GM12878 (cell line): ENCODE measurements at regions not wholly inside any gene's neighbourhood (a gene's known extent, or its start where the extent isn't known, plus 50 kb on each side); places are given as distances from the start of the nearest gene placed in this dataset.

Source experiments
- ATAC-seq: fragments of 200-7000 bp; cut with Tn5 transposase; 3 replicates; pipeline ENCODE4 v1.9.1; 2020; ENCODE audit warnings: mild to moderate bottlenecking, moderate library complexity
- BruUV-seq: library from RNA; stranded (reverse); fragments of 400-500 nt; replicated peaks from 2 replicates; lab custom pipeline; 2021; lab: Mats Ljungman, UMichigan
- CTCF ChIA-PET: fragments of 300-600 bp; sonication (Branson Sonifier 250); formaldehyde crosslinking; extraction: SDS; loops from one replicate; lab custom pipeline; 2021; ENCODE audit warnings: inconsistent platforms; lab: Yijun Ruan, JAX
- POLR2A ChIA-PET: fragments of 350-600 bp; formaldehyde crosslinking; extraction: SDS; loops from one replicate; lab custom pipeline; 2021; ENCODE audit warnings: inconsistent platforms; lab: Charles Lee
- RAD21 ChIA-PET: fragments of 300-600 bp; sonication (Branson Sonifier 250); formaldehyde crosslinking; loops from one replicate; lab custom pipeline; 2023; ENCODE audit warnings: antibody characterized with exemption; ENCODE audit not compliant: unreplicated experiment; lab: Charles Lee
- SMC1A ChIA-PET: fragments of 300-600 bp; sonication (Branson Sonifier 250); formaldehyde crosslinking; loops from one replicate; lab custom pipeline; 2023; ENCODE audit not compliant: unreplicated experiment, uncharacterized antibody; lab: Charles Lee
- DNase-seq: peaks from one replicate; pipeline ENCODE4 v3.0.0-alpha.2; 2011; ENCODE audit warnings: low read depth, low spot score
- FAIRE-seq: peaks from 3 replicates; lab custom pipeline; 2011; peaks lifted over from hg19 to GRCh38; lab: Jason Lieb, UNC
- H2AFZ ChIP-seq: 2 replicates; pipeline ENCODE4 v1.6.0; 2011; ENCODE audit warnings: low read depth, low read length, control low read depth; ENCODE audit not compliant: control insufficient read depth
- H3K27ac ChIP-seq: 2 replicates; pipeline ENCODE4 v1.5.1; 2011; ENCODE audit warnings: control low read depth; ENCODE audit not compliant: control insufficient read depth, insufficient read depth
- H3K27me3 ChIP-seq, 2 experiments: replicated peaks in 1 of 2; 2 replicates each; pipeline versions ENCODE4 v1.6.0 to v1.6.1; 2011; ENCODE audit warnings: low read length in 1 of 2; ENCODE audit not compliant: control insufficient read depth in 2 of 2, insufficient read depth in 2 of 2
- H3K36me3 ChIP-seq, 2 experiments: 2 replicates each; pipeline ENCODE4 v1.5.1; 2011; ENCODE audit warnings: low read length in 1 of 2; ENCODE audit not compliant: control insufficient read depth in 2 of 2, insufficient read depth in 2 of 2
- H3K4me1 ChIP-seq: 2 replicates; pipeline ENCODE4 v1.6.1; 2011; ENCODE audit warnings: mild to moderate bottlenecking, low read length, moderate library complexity, mixed read lengths; ENCODE audit not compliant: control insufficient read depth, insufficient read depth
- H3K4me2 ChIP-seq: 2 replicates; pipeline ENCODE4 v1.6.0; 2011; ENCODE audit warnings: control low read depth; ENCODE audit not compliant: control insufficient read depth, insufficient read depth
- H3K4me3 ChIP-seq: fragments of 200-600 bp; sonication (generic); 2 replicates; pipeline ENCODE4 v1.5.1; 2016
- H3K79me2 ChIP-seq: 2 replicates; pipeline ENCODE4 v1.6.0; 2011; ENCODE audit warnings: low read length; ENCODE audit not compliant: control insufficient read depth, insufficient read depth
- H3K9ac ChIP-seq: 2 replicates; pipeline ENCODE4 v1.8.0; 2011; ENCODE audit warnings: low read length, control low read depth, mixed read lengths; ENCODE audit not compliant: control insufficient read depth, insufficient read depth
- H3K9me3 ChIP-seq: replicated peaks from 3 replicates; pipeline ENCODE4 v1.5.1; 2011; ENCODE audit warnings: mild to moderate bottlenecking, low read length; ENCODE audit not compliant: control insufficient read depth, insufficient read depth
- H4K20me1 ChIP-seq: 2 replicates; pipeline ENCODE4 v1.6.0; 2011; ENCODE audit not compliant: control insufficient read depth, insufficient read depth
- ASH2L ChIP-seq: fragments of 300-600, 200-600 bp; sonication (generic); IDR thresholded peaks from 2 replicates; pipeline ENCODE4 v1.6.1; 2017; ENCODE audit warnings: low read depth, mild to moderate bottlenecking, borderline replicate concordance
- ATF2 ChIP-seq: IDR thresholded peaks from 2 replicates; pipeline ENCODE4 v1.6.1; 2012; ENCODE audit warnings: low read length, inconsistent platforms
- CBFB ChIP-seq: IDR thresholded peaks from 2 replicates; pipeline ENCODE4 v1.6.1; 2016; ENCODE audit warnings: antibody characterized with exemption, low read depth
- EED ChIP-seq: sonication (generic); IDR thresholded peaks from 2 replicates; pipeline ENCODE4 v1.6.1; 2016; ENCODE audit warnings: antibody characterized with exemption, low read depth
- EGR1 ChIP-seq, 2 experiments: IDR thresholded peaks; 1 replicate in 1 of 2; 2 replicates in 1 of 2; pipeline ENCODE4 v1.6.1; 2011 to 2012; ENCODE audit warnings: low read depth in 2 of 2, low read length in 2 of 2, borderline replicate concordance in 1 of 2, mild to moderate bottlenecking in 1 of 2, moderate library complexity in 1 of 2
- FOXM1 ChIP-seq: IDR thresholded peaks from 2 replicates; pipeline ENCODE4 v1.6.1; 2012; ENCODE audit warnings: low read depth, mild to moderate bottlenecking, inconsistent platforms, low read length, moderate library complexity
- GATAD2B ChIP-seq: fragments of 450-650 bp; conservative IDR thresholded peaks from 2 replicates; pipeline ENCODE4 v1.6.1; 2017; ENCODE audit warnings: low read depth, mild to moderate bottlenecking, moderate library complexity
- IKZF1 ChIP-seq: fragments of 450-650 bp; conservative IDR thresholded peaks from 2 replicates; pipeline ENCODE4 v1.6.1; 2017; ENCODE audit warnings: antibody characterized with exemption, mild to moderate bottlenecking
- IRF4 ChIP-seq: IDR thresholded peaks from 2 replicates; pipeline ENCODE4 v1.6.1; 2011; ENCODE audit warnings: low read depth, low read length
- JUND ChIP-seq: IDR thresholded peaks from 2 replicates; pipeline ENCODE4 v1.6.1; 2012; ENCODE audit warnings: low read depth, mild to moderate bottlenecking, low read length, improper control_type of control experiment, moderate library complexity
- MYB ChIP-seq: fragments of 150-350 bp; IDR thresholded peaks from 2 replicates; pipeline ENCODE4 v1.6.1; 2014; ENCODE audit warnings: mild to moderate bottlenecking, low read depth, low read length, borderline replicate concordance
- NR2C1 ChIP-seq: fragments of 450-650 bp; IDR thresholded peaks from 2 replicates; pipeline ENCODE4 v1.6.1; 2017; ENCODE audit warnings: antibody characterized with exemption, mild to moderate bottlenecking, moderate library complexity
- NRF1 ChIP-seq: conservative IDR thresholded peaks from 2 replicates; pipeline ENCODE4 v1.6.1; 2011; ENCODE audit warnings: mild to moderate bottlenecking, low read depth, low read length, improper control_type of control experiment
- RB1 ChIP-seq: fragments of 450-650 bp; formaldehyde crosslinking; IDR thresholded peaks from 2 replicates; pipeline ENCODE4 v1.6.1; 2017; ENCODE audit warnings: mild to moderate bottlenecking, borderline replicate concordance
- RBBP5 ChIP-seq: fragments of 200-600 bp; sonication (generic); conservative IDR thresholded peaks from 2 replicates; pipeline ENCODE4 v1.6.1; 2016
- RUNX3 ChIP-seq: IDR thresholded peaks from 2 replicates; pipeline ENCODE4 v1.6.1; 2012; ENCODE audit warnings: low read length, inconsistent platforms
- SREBF1 ChIP-seq: IDR thresholded peaks from 2 replicates; pipeline ENCODE4 v1.6.1; 2012; ENCODE audit warnings: mild to moderate bottlenecking, low read length
- TAF1 ChIP-seq: IDR thresholded peaks from 2 replicates; pipeline ENCODE4 v1.6.1; 2011; ENCODE audit warnings: mild to moderate bottlenecking, low read depth, low read length, borderline replicate concordance
- TCF3 ChIP-seq: IDR thresholded peaks from 2 replicates; pipeline ENCODE4 v1.6.1; 2012; ENCODE audit warnings: low read depth, mild to moderate bottlenecking, low read length, borderline replicate concordance; ENCODE audit not compliant: insufficient read depth
- ZBED1 ChIP-seq: IDR thresholded peaks from 2 replicates; pipeline ENCODE4 v1.6.1; 2016; ENCODE audit warnings: borderline replicate concordance
- in situ Hi-C: fragments of 300-500 bp; cut with MboI; formaldehyde crosslinking; loops from 9 replicates; pipeline ENCODE4 v1.14.3; 2018; ENCODE audit warnings: mixed read lengths
- intact Hi-C: fragments of 100-400 bp; cut with micrococcal nuclease; formaldehyde crosslinking; loops from one replicate; pipeline ENCODE4 v1.14.2; 2022; ENCODE audit not compliant: unreplicated experiment

- Histone ChIP-seq H3K4me2 (no peak overlapping the region), H3K4me1 (no peaks in the 10 kb centered on the region), H2AFZ (no peak overlapping the region), H3K27me3 (no peaks in the 10 kb centered on the region), H3K9me3 (no peaks in the 10 kb centered on the region), H3K27ac (no peak overlapping the region), H4K20me1 (no peaks in the 10 kb centered on the region), H3K79me2 (no peaks in the 10 kb centered on the region), H3K4me3 (no peak overlapping the region), H3K9ac (no peak overlapping the region), H3K36me3 (no peaks in the 10 kb centered on the region)
- BruUV-seq, result no TSS peak
- no peak for DNase-seq
- SMC1A ChIA-PET, result interaction anchor here (1.1 to 1.8 kb wide), 2 partner anchors 13 to 21 kb away, joined by 4 to 7 read pairs; no protein-coding TSS in a partner anchor
- peak; percentile 83 for ATAC-seq
- CTCF ChIA-PET, result interaction anchor here (0.7 to 0.9 kb wide), 2 partner anchors 22 to 98 kb away, joined by 3 read pairs; no protein-coding TSS in a partner anchor
- intact Hi-C loops (no loop called here), in situ Hi-C loops (no loop called here)
- POLR2A ChIA-PET, result no interaction called here
- no peak for FAIRE-seq
- TF ChIP-seq IRF4 (no peak), MYB (no peak), RUNX3 (no peak)
- RAD21 ChIA-PET, result no interaction called here
Measured at GRCh38 chr13:22861958-22862466, 318.8 kb upstream of the SGCG start.

DNA sequence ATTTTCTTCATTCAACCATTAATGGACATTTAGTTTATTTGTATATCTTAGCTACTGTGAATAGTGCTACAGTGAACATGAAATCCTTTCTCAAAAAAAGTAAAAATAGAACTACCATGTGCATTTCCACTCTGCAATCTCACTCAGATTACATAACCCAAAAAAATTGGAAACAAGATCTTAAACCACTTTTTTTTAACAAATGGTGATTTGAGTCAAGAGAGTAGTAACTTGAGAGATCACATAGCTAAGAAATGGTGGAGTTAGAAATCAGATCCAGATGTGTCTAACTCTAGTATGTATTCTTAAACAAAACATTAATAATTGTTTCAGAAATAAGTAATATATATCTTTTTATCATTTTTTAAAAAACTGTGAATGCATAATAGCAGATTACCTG lies 318.3 kb upstream of the SGCG start:
- Histone ChIP-seq H3K4me2 (no peak overlapping the region), H3K27me3 (no peaks in the 10 kb centered on the region), H3K4me1 (no peaks in the 10 kb centered on the region), H4K20me1 (no peaks in the 10 kb centered on the region), H3K36me3 (no peaks in the 10 kb centered on the region), H3K4me3 (no peak overlapping the region), H2AFZ (no peak overlapping the region), H3K27ac (no peak overlapping the region), H3K9ac (no peak overlapping the region), H3K9me3 (no peaks in the 10 kb centered on the region), H3K79me2 (no peaks in the 10 kb centered on the region)
- RAD21 ChIA-PET, result no interaction called here
- ATAC-seq (no peak), FAIRE-seq (no peak), DNase-seq (no peak)
- in situ Hi-C loops, result no loop called here
- no TSS peak for BruUV-seq
- intact Hi-C loops, result no loop called here
- SMC1A ChIA-PET, result interaction anchor here (1.1 to 1.8 kb wide), 2 partner anchors 14 to 20 kb away, joined by 4 to 7 read pairs; no protein-coding TSS in a partner anchor
- CTCF ChIA-PET, result interaction anchor here (0.7 kb wide), 1 partner anchor 98 kb away, joined by 3 read pairs; no protein-coding TSS in a partner anchor
- POLR2A ChIA-PET, result no interaction called here
- TF ChIP-seq IKZF1, result no peak
- TF ChIP-seq ATF2, result no peak
- no peak for TF ChIP-seq RUNX3
- TF ChIP-seq JUND, result no peak
- TF ChIP-seq ZBED1, result no peak
- TF ChIP-seq EED, result no peak
- no peak for TF ChIP-seq TCF3
- TF ChIP-seq TAF1, result no peak
- no peak for TF ChIP-seq IRF4
- no peak for TF ChIP-seq ASH2L
- no peak for TF ChIP-seq NR2C1
- no peak for TF ChIP-seq EGR1 (IDR thresholded peaks at IDR 0.05; ENCODE audit: borderline replicate concordance in 1 of 2, low read depth in 2 of 2, low read length in 2 of 2)
- TF ChIP-seq GATAD2B, result no peak
- no peak for TF ChIP-seq CBFB
- no peak for TF ChIP-seq NRF1
- no peak for TF ChIP-seq RB1
- TF ChIP-seq SREBF1, result no peak
- TF ChIP-seq RBBP5, result no peak
- no peak for TF ChIP-seq FOXM1
